GM19238 (cell line): ENCODE measurements at regions not wholly inside any gene's neighbourhood (a gene's known extent, or its start where the extent isn't known, plus 50 kb on each side); places are given as distances from the start of the nearest gene placed in this dataset.

Source experiments
- DNase-seq: peaks from one replicate; pipeline ENCODE4 v3.0.0; 2011; ENCODE audit warnings: low spot score; ENCODE audit not compliant: insufficient read length

GRCh38 chr12:43118881-43119280 lies 433.1 kb downstream of the ADAMTS20 start:
- DNase-seq: no peak

- no peak for DNase-seq
These were observed 433.8 kb downstream of the ADAMTS20 start for GRCh38 chr12:43118234-43118633.

GRCh38 chr12:43117226-43117930 lies 434.6 kb downstream of the ADAMTS20 start:
- DNase-seq: no peak

- DNase-seq: no peak
These were observed 436.4 kb downstream of the ADAMTS20 start for GRCh38 chr12:43115441-43116160.

- DNase-seq: no peak
These were observed 437.7 kb downstream of the ADAMTS20 start for GRCh38 chr12:43114316-43114715.

GRCh38 chr12:43113616-43114015 lies 438.4 kb downstream of the ADAMTS20 start:
- no peak for DNase-seq

- DNase-seq: no peak
These were observed 438.9 kb downstream of the ADAMTS20 start for GRCh38 chr12:43113135-43113534.

GRCh38 chr12:43112101-43112920 lies 439.7 kb downstream of the ADAMTS20 start:
- DNase-seq: no peak

- no peak for DNase-seq
These were observed 440.4 kb downstream of the ADAMTS20 start for GRCh38 chr12:43111608-43112007.

- no peak for DNase-seq
These were observed 442.2 kb downstream of the ADAMTS20 start for GRCh38 chr12:43109631-43110345.

GRCh38 chr12:43108656-43109055 lies 443.3 kb downstream of the ADAMTS20 start:
- DNase-seq: no peak

- no peak for DNase-seq
These were observed 444.8 kb downstream of the ADAMTS20 start for GRCh38 chr12:43107026-43107775.

GRCh38 chr12:43106355-43106754 lies 445.6 kb downstream of the ADAMTS20 start:
- DNase-seq: no peak

- DNase-seq: no peak
These were observed 446.5 kb downstream of the ADAMTS20 start for GRCh38 chr12:43105426-43105981.

GRCh38 chr12:43104494-43104893 lies 447.5 kb downstream of the ADAMTS20 start:
- no peak for DNase-seq

- no peak for DNase-seq
These were observed 448.1 kb downstream of the ADAMTS20 start for GRCh38 chr12:43103866-43104265.

- no peak for DNase-seq
These were observed 449.3 kb downstream of the ADAMTS20 start for GRCh38 chr12:43102546-43103264.

- DNase-seq: no peak
These were observed 451.8 kb downstream of the ADAMTS20 start for GRCh38 chr12:43100231-43100630.

- no peak for DNase-seq
These were observed 452.3 kb downstream of the ADAMTS20 start for GRCh38 chr12:43099691-43100163.
